IMR-90 (cell line): ENCODE measurements at regions not wholly inside any gene's neighbourhood (a gene's known extent, or its start where the extent isn't known, plus 50 kb on each side); places are given as distances from the start of the nearest gene placed in this dataset.

Source experiments
- ATAC-seq: fragments of 200-7000 bp; cut with Tn5 transposase; 2 replicates; pipeline ENCODE4 v1.9.1; 2020; ENCODE audit warnings: low read depth, mild to moderate bottlenecking, moderate library complexity
- BruUV-seq: library from RNA; stranded (reverse); fragments of 400-500 nt; replicated peaks from 2 replicates; lab custom pipeline; 2021; lab: Mats Ljungman, UMichigan
- CTCF ChIA-PET: fragments of 300-600 bp; formaldehyde crosslinking; extraction: SDS; loops from one replicate; lab custom pipeline; 2021; ENCODE audit warnings: antibody characterized with exemption; lab: Yijun Ruan, JAX
- POLR2A ChIA-PET: fragments of 300-600 bp; sonication (Branson Sonifier 250); formaldehyde crosslinking; loops from one replicate; lab custom pipeline; 2022; ENCODE audit warnings: antibody characterized with exemption; ENCODE audit not compliant: unreplicated experiment; lab: Charles Lee
- DNase-seq: peaks from one replicate; pipeline ENCODE4 v3.0.0; 2013
- H2AFZ ChIP-seq: replicated peaks from 2 replicates; pipeline ENCODE3; 2013; ENCODE audit warnings: low read length, mild to moderate bottlenecking; ENCODE audit not compliant: poor library complexity
- H2AK5ac ChIP-seq: 2 replicates; pipeline ENCODE4 v1.6.1; 2013; ENCODE audit warnings: low read depth, low read length, inconsistent platforms
- H2AK9ac ChIP-seq: replicated peaks from 2 replicates; pipeline ENCODE3; 2013; ENCODE audit warnings: mild to moderate bottlenecking, low read depth, low read length, moderate library complexity; ENCODE audit not compliant: poor library complexity
- H2BK120ac ChIP-seq: 2 replicates; pipeline ENCODE4 v1.6.1; 2013; ENCODE audit warnings: low read depth, low read length, inconsistent platforms
- H2BK15ac ChIP-seq: 3 replicates; pipeline ENCODE4 v1.6.1; 2013; ENCODE audit warnings: low read depth, low read length, inconsistent platforms
- H2BK20ac ChIP-seq: 2 replicates; pipeline ENCODE4 v1.6.1; 2013; ENCODE audit warnings: low read depth, mild to moderate bottlenecking, inconsistent platforms, low read length, moderate library complexity
- H2BK5ac ChIP-seq: 2 replicates; pipeline ENCODE4 v1.6.1; 2013; ENCODE audit warnings: mild to moderate bottlenecking, low read depth, low read length, inconsistent platforms; ENCODE audit not compliant: poor library complexity, severe bottlenecking
- H3K14ac ChIP-seq: replicated peaks from 2 replicates; pipeline ENCODE4 v1.6.1; 2013; ENCODE audit warnings: low read depth, low read length, inconsistent platforms
- H3K18ac ChIP-seq: 2 replicates; pipeline ENCODE4 v1.6.1; 2013; ENCODE audit warnings: low read depth, low read length, control low read depth
- H3K23ac ChIP-seq: 2 replicates; pipeline ENCODE4 v1.6.1; 2013; ENCODE audit warnings: low read depth, low read length, inconsistent platforms
- H3K27ac ChIP-seq: 2 replicates; pipeline ENCODE4 v1.5.1; 2013; ENCODE audit warnings: mild to moderate bottlenecking, control low read depth, low read length; ENCODE audit not compliant: insufficient read depth
- H3K27me3 ChIP-seq: 2 replicates; pipeline ENCODE4 v1.6.1; 2013; ENCODE audit warnings: low read length; ENCODE audit not compliant: control insufficient read depth, insufficient read depth
- H3K36me3 ChIP-seq: 2 replicates; pipeline ENCODE4 v1.6.1; 2013; ENCODE audit warnings: low read length, mixed read lengths; ENCODE audit not compliant: control insufficient read depth, insufficient read depth
- H3K4ac ChIP-seq: 2 replicates; pipeline ENCODE4 v1.6.1; 2013; ENCODE audit warnings: low read depth, low read length, inconsistent platforms
- H3K4me1 ChIP-seq: 2 replicates; pipeline ENCODE4 v1.6.1; 2013; ENCODE audit warnings: low read length, mixed read lengths; ENCODE audit not compliant: control insufficient read depth, insufficient read depth
- H3K4me2 ChIP-seq: 2 replicates; pipeline ENCODE4 v1.6.1; 2013; ENCODE audit warnings: low read depth, mild to moderate bottlenecking, control low read depth, low read length, moderate library complexity
- H3K4me3 ChIP-seq: 2 replicates; pipeline ENCODE4 v1.5.1; 2013; ENCODE audit warnings: low read depth, mild to moderate bottlenecking, control low read depth, low read length, moderate library complexity; ENCODE audit not compliant: insufficient read depth
- H3K56ac ChIP-seq: 2 replicates; pipeline ENCODE4 v1.6.1; 2013; ENCODE audit warnings: low read length, inconsistent platforms; ENCODE audit not compliant: insufficient read depth; ENCODE audit errors: extremely low read depth
- H3K79me1 ChIP-seq, 2 experiments: 2 replicates each; pipeline ENCODE4 v1.6.1; 2013; ENCODE audit warnings: low read length in 2 of 2, inconsistent platforms in 1 of 2, low read depth in 1 of 2
- H3K9ac ChIP-seq: 2 replicates; pipeline ENCODE4 v1.6.1; 2013; ENCODE audit warnings: low read depth, low read length, control low read depth
- H3K9me1 ChIP-seq: 2 replicates; pipeline ENCODE4 v1.6.1; 2013; ENCODE audit warnings: low read length, inconsistent platforms; ENCODE audit not compliant: insufficient read depth
- H3K9me3 ChIP-seq: 2 replicates; pipeline ENCODE4 v1.6.1; 2013; ENCODE audit warnings: low read length; ENCODE audit not compliant: control insufficient read depth, insufficient read depth
- H4K20me1 ChIP-seq: 2 replicates; pipeline ENCODE4 v1.6.1; 2013; ENCODE audit warnings: low read length, inconsistent platforms; ENCODE audit not compliant: insufficient read depth
- H4K5ac ChIP-seq: 2 replicates; pipeline ENCODE4 v1.6.1; 2013; ENCODE audit warnings: mild to moderate bottlenecking, low read depth, low read length, control low read depth
- H4K8ac ChIP-seq, 2 experiments: 2 replicates each; pipeline ENCODE4 v1.6.1; 2013; ENCODE audit warnings: low read depth in 2 of 2, low read length in 2 of 2, control low read depth in 1 of 2, inconsistent platforms in 1 of 2
- H4K91ac ChIP-seq: 2 replicates; pipeline ENCODE4 v1.6.1; 2013; ENCODE audit warnings: low read depth, low read length, inconsistent platforms; ENCODE audit not compliant: insufficient read depth
- CEBPB ChIP-seq: IDR thresholded peaks from 2 replicates; pipeline ENCODE4 v1.6.1; 2012; ENCODE audit warnings: low read depth, low read length, improper control_type of control experiment
- CHD1 ChIP-seq: IDR thresholded peaks from 2 replicates; pipeline ENCODE4 v1.6.1; 2012; ENCODE audit warnings: low read depth, low read length, improper control_type of control experiment
- CTCF ChIP-seq: conservative IDR thresholded peaks from 2 replicates; pipeline ENCODE4 v1.5.1; 2012; ENCODE audit warnings: mild to moderate bottlenecking, low read depth, low read length, improper control_type of control experiment
- MAFK ChIP-seq: IDR thresholded peaks from 2 replicates; pipeline ENCODE4 v1.6.1; 2012; ENCODE audit warnings: low read depth, low read length, improper control_type of control experiment
- MAZ ChIP-seq: IDR thresholded peaks from 2 replicates; pipeline ENCODE4 v1.6.1; 2012; ENCODE audit warnings: low read depth, mild to moderate bottlenecking, low read length, improper control_type of control experiment, moderate library complexity, borderline replicate concordance
- MXI1 ChIP-seq: IDR thresholded peaks from 2 replicates; pipeline ENCODE4 v1.6.1; 2012; ENCODE audit warnings: low read depth, mild to moderate bottlenecking, low read length, moderate library complexity, borderline replicate concordance
- NFE2L2 ChIP-seq: fragments of 150-350 bp; IDR thresholded peaks from 2 replicates; pipeline ENCODE4 v1.6.1; 2016; ENCODE audit warnings: low read depth, mild to moderate bottlenecking, low read length
- POLR2A ChIP-seq: IDR thresholded peaks from 2 replicates; pipeline ENCODE4 v1.6.1; 2012; ENCODE audit warnings: mild to moderate bottlenecking, low read depth, low read length
- RFX5 ChIP-seq: IDR thresholded peaks from 2 replicates; pipeline ENCODE4 v1.8.0; 2012; ENCODE audit warnings: low read depth, mild to moderate bottlenecking, low read length, moderate library complexity
- USF2 ChIP-seq: fragments of 150-350 bp; IDR thresholded peaks from 2 replicates; pipeline ENCODE4 v1.6.1; 2017; ENCODE audit warnings: mild to moderate bottlenecking, antibody characterized with exemption, low read length, low read depth
- WGBS, 2 experiments: methylation state at CpG; one replicate each; pipeline versions ENCODE4 v1.1.5 to v1.1.7; 2013; ENCODE audit warnings: missing lambda C conversion rate in 2 of 2; ENCODE audit not compliant: insufficient read length in 1 of 2; ENCODE audit errors: extremely low coverage in 2 of 2; 5-methylcytosine and 5-hydroxymethylcytosine counted together
- dilution Hi-C: fragments of 300-500 bp; cut with HindIII; formaldehyde crosslinking; loops from one replicate; pipeline ENCODE4 v1.14.3; 2018; ENCODE audit warnings: low sequenced_read_pairs; ENCODE audit not compliant: unreplicated experiment
- in situ Hi-C: fragments of 300-500 bp; cut with MboI; formaldehyde crosslinking; loops from 3 replicates; pipeline ENCODE4 v1.14.3; 2019; ENCODE audit warnings: low sequenced_read_pairs, inconsistent platforms, mixed read lengths
- intact Hi-C: fragments of 100-400 bp; cut with micrococcal nuclease; formaldehyde crosslinking; loops from 2 replicates; pipeline ENCODE4 v1.10.0; 2022

- Histone ChIP-seq H3K18ac (no peak overlapping the region), H2BK15ac (no peak overlapping the region), H3K23ac (no peak overlapping the region), H4K20me1 (no peaks in the 10 kb centered on the region), H2BK20ac (no peak overlapping the region), H3K4me1 (peaks cover 2% of the 10 kb centered on the region; the same call in 1 of the 2 replicates), H3K9me1 (no peaks in the 10 kb centered on the region), H2AK5ac (no peak overlapping the region), H2AK9ac (no peak overlapping the region), H4K5ac (no peak overlapping the region), H3K9ac (no peak overlapping the region), H3K36me3 (no peaks in the 10 kb centered on the region), H2BK5ac (no peak overlapping the region), H2BK120ac (no peak overlapping the region), H3K79me1 (no peaks in the 10 kb centered on the region), H3K56ac (no peak overlapping the region), H3K4ac (no peak overlapping the region), H3K27ac (no peak overlapping the region), H3K4me2 (no peak overlapping the region), H3K27me3 (peaks cover 7% of the 10 kb centered on the region; the same call in 1 of the 2 replicates), H4K8ac (no peak overlapping the region), H3K9me3 (no peaks in the 10 kb centered on the region), H4K91ac (no peak overlapping the region), H3K4me3 (no peak overlapping the region), H2AFZ (no peak overlapping the region), H3K14ac (no peak overlapping the region)
- in situ Hi-C loops = no loop called here
- TF ChIP-seq MXI1 = no peak
- no peak for TF ChIP-seq CTCF
- TF ChIP-seq POLR2A = no peak
- no peak for TF ChIP-seq USF2
- no peak for TF ChIP-seq MAFK
- TF ChIP-seq CEBPB = no peak
- no peak for TF ChIP-seq RFX5
- TF ChIP-seq CHD1 = no peak
- TF ChIP-seq NFE2L2 = no peak
- TF ChIP-seq MAZ = no peak
- ATAC-seq = no peak
- dilution Hi-C loops = no loop called here
- BruUV-seq = no TSS peak
- WGBS, 2 experiments = 79% methylated on average over 3 of the region's 7 CpGs; no CpG with 5 or more reads in 1 of the 2 experiments
- ChIA-PET POLR2A (no interaction called here), CTCF (no interaction called here)
- intact Hi-C loops = no loop called here
- DNase-seq = no peak
Measured at GRCh38 chr2:144605231-144605840, 85.4 kb upstream of the ZEB2 start.
